HG02981 (cell line): ENCODE measurements at regions not wholly inside any gene's neighbourhood (a gene's known extent, or its start where the extent isn't known, plus 50 kb on each side); places are given as distances from the start of the nearest gene placed in this dataset.

Experiments
- ATAC-seq: cut with Tn5 transposase; IDR thresholded peaks from one replicate; pipeline ENCODE4 v1.9.1; 2021; ENCODE audit warnings: mild to moderate bottlenecking, moderate library complexity; ENCODE audit not compliant: unreplicated experiment

DNA sequence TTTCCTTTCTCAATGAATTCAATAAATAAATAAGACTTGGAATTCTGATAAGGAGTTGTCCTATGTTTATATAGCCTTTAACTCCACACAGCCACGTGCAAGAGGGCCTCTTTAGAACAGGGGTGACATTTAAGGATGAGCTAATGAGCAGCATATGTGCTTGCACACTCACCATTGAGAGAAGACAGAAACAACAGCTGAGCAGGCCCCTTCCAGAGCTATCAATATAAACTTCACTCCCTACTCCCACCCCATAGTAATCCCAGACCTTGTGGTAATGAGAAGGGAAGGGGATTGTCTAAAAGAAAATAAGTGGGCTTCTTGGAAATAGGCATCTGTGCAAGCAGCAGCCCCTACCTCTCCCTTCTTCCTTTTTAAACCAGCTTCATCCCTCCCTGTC is 176.0 kb downstream of the SEC16B start:
- no peak for ATAC-seq

DNA sequence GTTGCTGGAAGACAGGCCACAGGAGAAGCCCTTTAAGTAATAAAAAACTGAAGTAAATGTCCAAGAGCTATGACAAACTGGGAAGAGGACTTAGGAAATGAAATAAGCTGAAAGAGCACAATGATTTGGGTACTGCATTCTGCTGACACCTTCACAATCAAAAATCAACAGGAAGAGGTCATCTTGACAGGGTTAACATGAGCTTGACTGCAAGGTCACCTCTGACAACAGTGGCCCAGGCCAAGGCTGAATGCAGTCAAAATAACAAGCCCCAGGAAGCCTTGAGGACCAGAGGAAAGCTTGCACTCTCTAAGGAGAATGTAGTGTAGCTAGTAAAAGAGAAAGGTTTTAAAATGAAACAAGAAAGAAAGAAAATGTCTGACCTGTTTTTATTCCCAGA is 179.3 kb downstream of the SEC16B start:
- ATAC-seq: no peak

DNA sequence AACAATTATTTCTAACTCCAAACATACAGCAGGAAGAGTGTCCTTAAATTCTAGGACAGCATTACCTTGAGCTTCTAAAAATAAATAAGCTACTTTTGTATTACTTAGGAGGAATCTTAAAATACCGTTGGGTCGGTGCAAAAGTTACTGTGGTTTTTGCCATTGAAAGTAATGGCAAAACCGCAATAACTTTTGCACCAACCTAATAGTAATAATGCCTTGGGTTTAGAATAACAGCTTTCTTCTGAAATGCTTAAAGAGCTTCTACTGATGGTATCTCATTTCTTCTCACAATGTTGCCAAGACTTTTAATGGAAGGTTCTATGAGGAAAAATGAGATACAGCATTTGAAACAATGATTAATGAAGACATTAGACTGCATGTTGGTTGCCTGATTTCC is 179.9 kb downstream of the SEC16B start:
- ATAC-seq: no peak

DNA sequence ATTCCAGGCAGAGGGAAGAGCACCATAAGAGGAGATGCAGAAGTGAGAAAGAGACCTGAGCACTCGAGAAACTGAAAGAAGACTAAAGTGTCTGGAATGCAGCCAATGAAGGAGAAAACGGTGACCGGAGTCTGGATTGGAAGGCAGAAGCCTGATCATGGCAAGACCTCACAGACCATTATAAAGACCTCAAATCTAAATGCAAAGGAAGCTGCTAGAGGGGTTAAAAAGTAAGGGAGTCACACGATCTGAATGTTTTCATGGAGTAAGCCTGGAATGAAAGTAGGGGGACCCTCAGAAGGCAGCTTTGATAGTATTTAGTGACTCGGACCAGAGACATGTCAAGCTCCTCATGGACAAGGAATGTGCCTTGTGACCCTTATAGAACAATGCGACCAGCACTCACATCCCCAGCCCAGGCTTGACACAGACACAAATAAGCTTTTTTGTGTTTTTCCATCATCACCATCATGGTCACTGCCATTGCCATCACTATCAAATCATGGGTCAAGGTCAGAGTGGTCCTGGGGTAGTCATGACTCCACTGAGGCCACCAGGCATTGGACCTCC is 183.6 kb downstream of the SEC16B start:
- no peak for ATAC-seq

- ATAC-seq: no peak
Measured at GRCh38 chr1:177784936-177785335, 184.9 kb downstream of the SEC16B start.

- ATAC-seq: no peak
Measured at GRCh38 chr1:177784409-177784808, 185.4 kb downstream of the SEC16B start.

- ATAC-seq: no peak
Measured at GRCh38 chr1:177783051-177783450, 186.8 kb downstream of the SEC16B start.

GRCh38 chr1:177780096-177780700 is 189.7 kb downstream of the SEC16B start:
- no peak for ATAC-seq

DNA sequence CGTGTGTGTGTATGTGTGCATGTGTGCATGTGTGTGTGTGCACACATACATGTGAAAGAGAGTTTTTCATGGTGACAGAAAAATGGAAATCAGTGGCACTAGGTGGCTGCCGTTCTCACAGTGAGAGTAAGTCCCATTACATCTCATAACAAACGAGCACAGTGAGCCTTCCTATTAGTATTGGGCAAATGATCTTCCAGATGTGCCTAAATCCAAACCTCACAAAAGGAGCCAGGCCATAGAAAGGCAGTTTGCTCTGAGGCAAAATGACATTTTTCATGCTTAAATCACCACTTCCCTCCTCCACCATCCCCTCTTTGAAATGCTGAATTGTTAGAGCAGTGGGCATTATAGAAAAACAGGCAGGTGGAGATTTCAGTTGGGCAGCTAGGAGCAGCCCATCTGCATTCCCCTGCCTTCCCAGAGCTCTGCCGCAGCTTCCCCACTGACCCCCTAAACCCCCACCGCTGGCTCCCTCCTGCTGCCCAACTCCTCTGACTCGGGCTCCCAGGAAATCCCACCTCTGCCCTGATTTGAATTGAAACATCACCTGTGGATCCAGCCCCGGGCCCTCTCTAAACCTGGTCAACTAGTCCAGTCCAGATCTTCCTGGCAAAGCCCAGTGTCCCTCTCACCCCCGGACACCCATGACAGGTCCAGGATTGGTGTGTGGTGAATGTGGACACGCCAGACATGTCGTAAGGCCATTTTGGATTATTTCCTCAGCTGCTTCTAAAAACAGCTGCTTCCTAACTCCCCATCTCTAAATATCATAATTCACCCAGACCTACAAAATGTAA is 190.5 kb downstream of the SEC16B start:
- no peak for ATAC-seq

DNA sequence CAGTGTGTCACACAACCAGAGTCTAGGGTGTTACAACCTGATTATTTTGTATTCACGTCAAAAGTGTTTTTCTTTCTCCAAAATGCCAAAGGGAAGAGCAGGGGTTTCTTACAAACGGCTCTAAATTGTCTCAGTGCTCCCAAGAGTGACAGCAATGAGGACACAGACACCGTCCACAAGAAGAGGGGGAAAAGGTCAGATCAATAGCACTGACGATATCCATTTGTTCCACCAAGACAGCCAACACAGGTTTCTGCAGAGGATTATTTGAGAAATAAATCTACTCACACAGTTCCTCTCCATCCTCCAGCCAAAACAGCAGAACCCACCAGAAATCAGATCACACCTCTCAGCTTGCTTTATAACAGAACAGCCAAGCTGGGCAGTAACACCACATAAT is 193.9 kb downstream of the SEC16B start:
- no peak for ATAC-seq

DNA sequence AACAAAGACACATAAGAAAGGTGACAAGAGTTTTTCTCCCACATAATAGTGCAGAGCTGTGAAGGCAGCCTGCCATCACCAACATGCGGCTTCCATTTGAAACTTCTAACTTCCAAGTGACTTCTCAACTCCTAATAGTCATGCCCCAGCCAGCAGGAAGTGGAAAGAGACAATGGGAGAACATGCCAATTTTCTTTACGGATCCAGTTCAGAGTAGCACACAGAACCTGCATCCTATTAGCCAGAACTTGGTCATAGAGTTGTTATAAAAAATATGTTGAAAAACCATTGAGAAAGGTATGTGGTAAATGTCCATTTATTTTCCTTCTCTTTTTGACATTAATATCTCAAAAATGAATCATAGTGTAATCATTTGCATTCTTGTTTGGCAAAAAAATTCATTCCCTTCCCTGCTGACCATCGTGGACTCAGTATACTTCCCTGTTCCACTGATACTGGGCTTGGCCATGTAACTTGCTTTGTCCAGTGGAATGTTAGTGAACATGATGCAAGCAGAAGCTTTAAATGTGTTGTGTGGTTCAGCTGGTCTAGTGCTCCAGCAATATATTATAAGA is 197.4 kb downstream of the SEC16B start:
- ATAC-seq: no peak

- ATAC-seq: no peak
Measured at GRCh38 chr1:177771688-177772087, 198.2 kb downstream of the SEC16B start.

GRCh38 chr1:177770096-177770495 is 199.8 kb downstream of the SEC16B start:
- no peak for ATAC-seq

- ATAC-seq: no peak
Measured at GRCh38 chr1:177755851-177756560, 213.9 kb downstream of the SEC16B start.

DNA sequence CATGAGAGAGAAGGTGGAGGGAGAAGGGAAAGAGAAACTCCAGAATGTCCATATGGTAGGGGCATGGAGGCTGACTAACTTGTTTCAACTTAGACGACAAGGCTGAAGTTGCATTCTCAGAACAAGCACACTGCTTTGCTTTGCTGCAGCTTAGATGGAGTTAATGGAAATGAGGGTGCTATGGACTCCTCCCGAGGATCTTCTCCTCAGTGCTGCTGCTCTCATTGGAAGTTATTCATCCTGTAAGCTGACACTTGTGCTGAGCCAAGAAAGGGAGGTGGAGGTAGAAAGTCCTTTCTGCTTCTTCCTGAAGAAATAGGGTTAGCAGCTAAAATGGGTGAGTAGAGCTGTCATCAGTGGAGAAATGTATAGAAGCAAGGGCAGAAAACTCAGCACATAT is 215.3 kb downstream of the SEC16B start:
- no peak for ATAC-seq

DNA sequence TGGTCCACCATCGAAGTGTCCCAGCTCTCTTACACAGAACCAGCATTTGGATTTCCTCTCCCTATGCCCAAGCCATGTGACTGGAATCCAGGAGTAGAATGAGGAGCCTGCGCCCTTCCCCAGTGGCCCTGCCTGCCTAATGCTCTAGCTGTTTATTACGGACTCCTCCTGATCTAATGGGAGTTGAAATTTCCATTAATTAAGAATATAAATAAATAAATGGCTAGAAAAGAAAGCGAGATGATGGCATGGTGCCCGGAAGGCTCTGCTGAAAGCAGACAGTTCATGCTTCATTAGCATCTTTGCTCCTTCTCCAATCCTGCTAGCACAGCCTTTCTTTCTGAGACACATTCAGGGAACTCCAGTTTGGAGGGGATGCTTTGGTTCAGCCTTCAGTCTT is 216.2 kb downstream of the SEC16B start:
- no peak for ATAC-seq

DNA sequence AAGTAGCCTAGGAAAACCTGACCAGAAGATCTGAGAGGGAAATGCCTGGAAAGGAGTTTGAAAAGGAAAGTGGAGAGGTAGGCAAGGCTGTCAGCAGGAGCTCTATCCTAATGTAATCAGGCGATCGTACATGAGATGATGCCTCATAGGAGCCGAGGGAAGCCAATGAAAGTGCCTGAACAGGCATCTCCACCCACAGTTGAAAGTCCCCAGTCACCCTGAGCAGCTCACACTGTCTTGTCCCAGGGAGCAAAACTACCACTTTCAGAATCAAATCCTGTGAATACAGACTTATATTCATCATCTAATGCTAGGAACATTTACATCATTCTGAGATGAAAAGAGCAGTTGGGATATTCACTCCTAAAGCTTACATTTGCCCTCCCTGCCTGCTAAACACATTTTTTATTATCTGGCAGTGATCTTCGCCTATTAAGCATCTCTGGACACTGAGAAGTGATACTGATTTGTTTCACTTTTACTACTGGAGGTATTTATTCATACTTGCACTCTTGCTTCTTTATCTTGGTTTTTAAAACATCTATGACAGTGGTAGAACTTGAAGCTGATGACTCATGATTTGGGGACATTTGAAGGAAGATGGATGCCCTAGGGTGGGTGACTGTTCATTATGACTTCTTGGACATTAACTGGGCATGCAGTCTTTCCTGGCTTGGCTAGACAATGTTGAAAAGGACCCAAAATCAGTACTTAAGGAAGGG is 221.6 kb downstream of the SEC16B start:
- no peak for ATAC-seq

DNA sequence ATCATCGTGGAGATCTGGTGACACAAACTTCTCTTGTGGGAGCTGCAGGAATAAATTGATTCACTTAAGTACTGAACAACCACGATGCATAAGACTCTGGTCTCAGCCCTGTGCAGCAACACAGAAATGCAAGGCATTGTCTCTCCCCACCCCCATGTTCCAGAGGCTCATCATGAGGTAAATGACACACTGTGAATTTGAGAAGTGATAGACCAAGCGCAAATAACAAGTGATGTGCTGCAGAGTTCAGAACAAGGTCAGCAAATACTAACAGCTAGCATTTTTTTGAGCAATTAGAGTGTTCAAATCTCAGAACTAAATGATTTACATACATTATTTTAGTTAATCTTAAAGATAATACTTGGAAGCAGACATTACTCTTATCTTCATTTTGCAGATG is 223.7 kb downstream of the SEC16B start:
- ATAC-seq: no peak

DNA sequence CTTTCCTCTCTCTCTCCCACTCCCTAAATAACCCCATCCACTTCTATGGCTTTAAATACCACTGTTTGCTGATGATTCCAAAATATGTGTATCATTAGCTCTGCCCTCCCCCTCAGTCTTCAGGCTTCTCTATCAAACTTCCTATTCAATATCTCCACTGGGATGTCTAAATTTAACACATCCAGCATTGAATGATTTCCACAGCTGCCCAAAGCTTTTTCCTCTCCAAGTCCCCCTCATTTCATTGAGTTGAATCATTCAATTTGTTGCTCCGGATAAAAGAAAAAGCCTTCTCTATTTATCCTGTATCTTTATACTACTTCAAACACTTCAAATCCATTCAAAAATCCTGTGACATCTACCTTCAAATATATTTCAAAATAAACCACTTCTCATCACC is 225.0 kb downstream of the SEC16B start:
- ATAC-seq: no peak

GRCh38 chr1:177741476-177741875 is 228.4 kb downstream of the SEC16B start:
- no peak for ATAC-seq

- ATAC-seq: no peak
Measured at GRCh38 chr1:177739780-177740179, 230.1 kb downstream of the SEC16B start.
